ENCODE measurements at regions not wholly inside any gene's neighbourhood (a gene's known extent, or its start where the extent isn't known, plus 50 kb on each side); places are given as distances from the start of the nearest gene placed in this dataset.

GRCh38 chr4:178665916-178666315, 1223.7 kb upstream of the AGA start:
- no peaks in the 10 kb centered on the region for H3K27me3 ChIP-seq (replicated peaks; ENCODE audit: control insufficient read depth, insufficient read depth, low read length)
- no peak for TF ChIP-seq CTCF (IDR thresholded peaks at IDR 0.05; ENCODE audit: insufficient read depth, low read length, poor library complexity, severe bottlenecking)
- no peak for DNase-seq (ENCODE audit: extremely low read depth, insufficient read length)
- no peaks in the 10 kb centered on the region for H3K36me3 ChIP-seq (ENCODE audit: control insufficient read depth, insufficient read depth, low read length)
- no peak overlapping the region for H3K4me3 ChIP-seq (replicated peaks; ENCODE audit: low read depth, low read length)

- Histone ChIP-seq H3K27me3 (replicated peaks; ENCODE audit: control insufficient read depth, insufficient read depth, low read length) (no peaks in the 10 kb centered on the region), H3K4me3 (replicated peaks; ENCODE audit: low read depth, low read length) (no peak overlapping the region), H3K36me3 (ENCODE audit: control insufficient read depth, insufficient read depth, low read length) (no peaks in the 10 kb centered on the region)
- no peak for TF ChIP-seq CTCF (IDR thresholded peaks at IDR 0.05; ENCODE audit: insufficient read depth, low read length, poor library complexity, severe bottlenecking)
- no peak for DNase-seq (ENCODE audit: extremely low read depth, insufficient read length)
Measured at GRCh38 chr4:178671766-178672165, 1229.5 kb upstream of the AGA start.

- DNase-seq (ENCODE audit: extremely low read depth, insufficient read length) = no peak
- no peak overlapping the region for H3K4me3 ChIP-seq (replicated peaks; ENCODE audit: low read depth, low read length)
- TF ChIP-seq CTCF (IDR thresholded peaks at IDR 0.05; ENCODE audit: insufficient read depth, low read length, poor library complexity, severe bottlenecking) = no peak
Measured at GRCh38 chr4:178672512-178672911, 1230.3 kb upstream of the AGA start.

GRCh38 chr4:178681871-178682270, 1239.6 kb upstream of the AGA start:
- no peak for TF ChIP-seq CTCF (IDR thresholded peaks at IDR 0.05; ENCODE audit: insufficient read depth, low read length, poor library complexity, severe bottlenecking)
- Histone ChIP-seq H3K27me3 (replicated peaks; ENCODE audit: control insufficient read depth, insufficient read depth, low read length) (no peaks in the 10 kb centered on the region), H3K4me3 (replicated peaks; ENCODE audit: low read depth, low read length) (no peak overlapping the region), H3K36me3 (ENCODE audit: control insufficient read depth, insufficient read depth, low read length) (no peaks in the 10 kb centered on the region)
- DNase-seq (ENCODE audit: extremely low read depth, insufficient read length) = no peak

More at GRCh38 chr4:178672512-178672911, 1230.3 kb upstream of the AGA start:
- Histone ChIP-seq H3K36me3 (ENCODE audit: control insufficient read depth, insufficient read depth, low read length) (no peaks in the 10 kb centered on the region), H3K27me3 (replicated peaks; ENCODE audit: control insufficient read depth, insufficient read depth, low read length) (no peaks in the 10 kb centered on the region)

GRCh38 chr4:178689926-178690325, 1247.7 kb upstream of the AGA start:
- TF ChIP-seq CTCF (IDR thresholded peaks at IDR 0.05; ENCODE audit: insufficient read depth, low read length, poor library complexity, severe bottlenecking) = no peak
- H3K27me3 ChIP-seq (replicated peaks; ENCODE audit: control insufficient read depth, insufficient read depth, low read length) = no peaks in the 10 kb centered on the region
- H3K4me3 ChIP-seq (replicated peaks; ENCODE audit: low read depth, low read length) = no peak overlapping the region
- no peaks in the 10 kb centered on the region for H3K36me3 ChIP-seq (ENCODE audit: control insufficient read depth, insufficient read depth, low read length)
- DNase-seq (ENCODE audit: extremely low read depth, insufficient read length) = no peak

GRCh38 chr4:178693816-178694215, 1251.6 kb upstream of the AGA start:
- no peak for TF ChIP-seq CTCF (IDR thresholded peaks at IDR 0.05; ENCODE audit: insufficient read depth, low read length, poor library complexity, severe bottlenecking)
- no peaks in the 10 kb centered on the region for H3K36me3 ChIP-seq (ENCODE audit: control insufficient read depth, insufficient read depth, low read length)
- DNase-seq (ENCODE audit: extremely low read depth, insufficient read length) = no peak
- no peak overlapping the region for H3K4me3 ChIP-seq (replicated peaks; ENCODE audit: low read depth, low read length)
- no peaks in the 10 kb centered on the region for H3K27me3 ChIP-seq (replicated peaks; ENCODE audit: control insufficient read depth, insufficient read depth, low read length)
